ENCODE measurements at regions not wholly inside any gene's neighbourhood (a gene's known extent, or its start where the extent isn't known, plus 50 kb on each side); places are given as distances from the start of the nearest gene placed in this dataset.
A peak's percentile ranks its signal among the peaks of the same experiment; 100 is the strongest.

- DNase-seq (ENCODE audit: low spot score) (no peak), FAIRE-seq (no peak)
Observed at GRCh38 chr5:14090755-14091154, 52.4 kb upstream of the TRIO start.

DNA sequence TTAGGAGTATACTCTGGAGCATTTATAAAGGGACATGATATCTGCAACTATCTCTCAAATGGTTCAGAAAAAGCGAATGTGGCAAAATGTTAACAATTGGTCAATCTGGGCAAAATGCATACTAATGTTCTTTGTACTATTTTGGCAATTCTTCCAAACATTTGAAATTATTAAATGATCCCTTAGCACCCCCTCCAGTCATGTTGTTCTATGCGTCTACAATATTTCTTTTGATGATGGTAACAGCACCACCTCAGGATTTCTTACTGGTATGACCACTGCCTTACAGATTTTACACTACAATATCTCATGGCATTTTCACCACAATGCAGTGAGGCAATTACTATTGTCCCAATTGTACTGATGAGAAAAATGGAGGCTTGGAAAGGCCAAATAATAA, 52.9 kb upstream of the TRIO start:
- no peak for DNase-seq (ENCODE audit: low spot score)
- no peak for FAIRE-seq

DNA sequence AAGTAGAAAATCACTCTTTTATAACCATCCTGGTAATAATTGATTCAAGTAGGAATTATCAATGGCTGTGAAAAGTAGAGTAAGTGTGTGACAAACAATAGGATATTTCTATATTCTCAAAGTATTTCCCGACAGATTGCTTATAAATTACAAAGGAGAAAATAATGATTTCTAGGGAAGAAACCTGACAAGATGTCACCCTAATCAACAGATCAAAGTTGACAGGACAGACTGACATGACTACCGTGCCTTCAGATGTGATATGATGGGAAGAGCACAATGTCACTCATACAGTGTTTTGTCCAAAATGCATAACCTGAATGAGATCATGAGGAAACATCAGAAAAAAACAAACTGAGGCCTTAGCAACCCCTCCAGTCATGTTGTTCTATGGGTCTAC, 53.9 kb upstream of the TRIO start:
- FAIRE-seq (no peak), DNase-seq (ENCODE audit: low spot score) (no peak)

- FAIRE-seq (no peak), DNase-seq (ENCODE audit: low spot score) (no peak)
Observed at GRCh38 chr5:14086261-14086660, 56.9 kb upstream of the TRIO start.

- no peak for FAIRE-seq
- no peak for DNase-seq (ENCODE audit: low spot score)
Observed at GRCh38 chr5:14082973-14083372, 60.2 kb upstream of the TRIO start.

GRCh38 chr5:14082523-14082922, 60.6 kb upstream of the TRIO start:
- no peak for DNase-seq (ENCODE audit: low spot score)
- no peak for FAIRE-seq

DNA sequence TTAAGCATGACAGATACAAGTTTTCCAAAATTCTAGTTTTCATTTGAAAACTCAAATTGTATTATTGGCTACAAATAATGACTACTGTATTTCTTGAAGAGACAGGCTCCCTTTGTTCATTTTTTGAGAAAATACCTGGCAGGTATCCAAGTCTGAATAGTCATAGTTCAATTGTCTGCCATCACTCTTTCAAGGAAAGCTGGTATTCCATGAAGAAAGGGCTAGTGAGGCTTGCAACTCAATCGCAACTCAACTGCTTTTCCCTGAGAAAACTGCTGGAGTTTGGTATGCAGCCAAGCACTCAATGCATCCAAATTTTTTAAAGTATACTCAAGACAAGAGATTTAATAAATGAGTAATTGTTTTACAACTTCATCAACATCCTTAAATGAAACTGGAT, 61.4 kb upstream of the TRIO start:
- FAIRE-seq (no peak), DNase-seq (ENCODE audit: low spot score) (no peak)

DNA sequence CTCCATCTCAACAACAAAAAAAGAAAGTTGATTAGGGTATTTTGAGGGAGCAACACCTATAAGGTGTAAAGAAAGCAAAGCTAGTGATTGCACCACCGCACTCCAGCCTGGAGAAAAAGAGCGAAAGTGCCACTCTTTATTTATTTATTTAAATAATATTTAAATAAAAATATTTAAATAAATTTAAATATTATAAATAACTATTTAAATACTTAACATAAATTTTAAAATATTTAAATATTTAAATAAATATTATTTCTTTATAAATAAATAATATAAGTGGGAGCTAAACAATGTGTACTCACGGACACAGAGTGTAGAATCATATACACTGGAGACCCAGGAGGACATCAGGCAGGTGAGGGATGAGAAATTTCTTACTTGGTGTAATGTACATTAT, 64.4 kb upstream of the TRIO start:
- FAIRE-seq: peak; percentile 82
- DNase-seq (ENCODE audit: low spot score): no peak

- DNase-seq (ENCODE audit: low spot score): no peak
- no peak for FAIRE-seq
Observed at GRCh38 chr5:14077501-14077900, 65.6 kb upstream of the TRIO start.

DNA sequence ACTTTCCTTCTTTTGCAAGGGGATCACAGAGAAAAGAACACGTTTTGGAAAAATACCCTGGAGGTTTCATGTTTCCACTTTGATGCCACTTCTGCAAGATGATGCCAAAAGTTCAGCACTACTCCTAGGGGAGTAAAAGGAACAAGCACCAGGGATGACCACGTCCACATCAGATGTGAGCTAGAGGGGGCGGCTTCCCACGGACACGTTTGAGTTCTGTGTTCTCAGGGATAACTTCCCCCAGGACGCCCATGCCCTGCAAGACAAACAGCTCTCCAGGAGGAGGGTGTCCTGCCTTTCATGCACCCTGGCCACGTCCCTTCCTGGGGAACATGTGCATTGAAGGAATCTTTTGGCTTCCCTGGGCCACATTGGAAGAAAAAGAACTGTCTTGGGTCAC, 66.6 kb upstream of the TRIO start:
- FAIRE-seq: no peak

DNA sequence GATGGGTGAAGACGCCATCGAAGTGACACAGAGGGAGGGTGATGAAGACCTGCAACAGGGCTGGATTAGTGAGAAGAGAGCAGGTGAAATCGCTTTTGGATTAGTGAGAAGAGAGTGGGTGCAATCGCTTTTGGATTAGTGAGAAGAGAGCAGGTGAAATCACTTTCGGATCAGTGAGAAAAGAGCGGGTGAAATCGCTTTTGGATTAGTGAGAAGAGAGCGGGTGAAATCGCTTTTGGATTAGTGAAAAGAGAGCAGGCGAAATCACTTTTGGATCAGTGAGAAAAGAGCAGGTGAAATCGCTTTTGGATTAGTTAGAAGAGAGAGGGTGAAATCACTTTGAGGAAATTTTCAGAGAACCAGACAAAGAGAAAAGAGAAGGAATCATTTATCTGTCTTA, 67.2 kb upstream of the TRIO start:
- FAIRE-seq: no peak
- DNase-seq (ENCODE audit: low spot score): no peak

More for the DNA sequence above, 66.6 kb upstream of the TRIO start:
- no peak for DNase-seq (ENCODE audit: low spot score)

GRCh38 chr5:14071433-14071832, 71.7 kb upstream of the TRIO start:
- FAIRE-seq (peak; percentile 27), DNase-seq (ENCODE audit: low spot score) (peak; percentile 75)

- no peak for FAIRE-seq
- DNase-seq (ENCODE audit: low spot score): no peak
Observed at GRCh38 chr5:14069021-14069420, 74.1 kb upstream of the TRIO start.

DNA sequence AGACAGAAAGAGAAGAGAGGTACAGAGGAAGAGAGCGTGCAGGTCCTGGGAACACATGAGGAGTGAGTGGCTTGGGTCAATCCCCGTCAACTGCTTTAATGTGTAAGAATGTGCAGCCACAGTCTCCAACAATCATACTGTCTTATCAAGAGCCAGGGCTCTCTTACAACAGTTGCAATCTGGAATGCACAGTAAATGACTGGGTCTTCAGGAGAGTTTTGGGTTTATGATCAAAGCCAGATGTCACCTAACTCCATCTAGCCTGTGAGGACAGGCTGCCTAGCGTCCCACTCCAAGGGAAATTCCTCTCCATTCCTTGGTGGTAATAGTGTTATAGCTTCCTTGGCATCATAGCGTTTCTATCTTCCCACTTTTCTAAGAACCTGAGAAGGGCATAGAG, 75.0 kb upstream of the TRIO start:
- FAIRE-seq (no peak), DNase-seq (ENCODE audit: low spot score) (no peak)

- peak; percentile 89 for FAIRE-seq
- peak; percentile 68 for DNase-seq (ENCODE audit: low spot score)
Observed at GRCh38 chr5:14066326-14066725, 76.8 kb upstream of the TRIO start.

DNA sequence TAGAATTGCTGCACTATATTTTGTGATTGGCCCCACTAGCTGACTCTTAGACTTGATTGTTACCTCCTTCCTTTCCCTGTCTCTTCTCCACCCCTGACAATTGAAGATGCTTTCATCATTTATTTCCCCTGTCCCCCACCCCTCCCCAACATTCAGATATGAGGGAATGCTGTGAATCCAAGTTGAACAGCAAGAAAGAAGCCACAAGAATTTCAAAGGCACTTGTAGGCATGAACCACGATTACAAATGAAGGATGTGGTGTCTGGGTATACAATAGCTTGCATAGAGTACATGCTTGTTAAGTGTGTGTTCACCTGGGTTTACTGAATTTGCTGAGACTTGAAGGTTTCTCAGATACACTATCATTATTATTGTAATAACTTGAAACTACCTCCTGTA, 78.3 kb upstream of the TRIO start:
- DNase-seq (ENCODE audit: low spot score) (peak; percentile 89), FAIRE-seq (peak; percentile 78)

GRCh38 chr5:14063691-14064090, 79.5 kb upstream of the TRIO start:
- no peak for DNase-seq (ENCODE audit: low spot score)
- FAIRE-seq: no peak

- no peak for FAIRE-seq
- DNase-seq (ENCODE audit: low spot score): no peak
Observed at GRCh38 chr5:14063138-14063537, 80.0 kb upstream of the TRIO start.

DNA sequence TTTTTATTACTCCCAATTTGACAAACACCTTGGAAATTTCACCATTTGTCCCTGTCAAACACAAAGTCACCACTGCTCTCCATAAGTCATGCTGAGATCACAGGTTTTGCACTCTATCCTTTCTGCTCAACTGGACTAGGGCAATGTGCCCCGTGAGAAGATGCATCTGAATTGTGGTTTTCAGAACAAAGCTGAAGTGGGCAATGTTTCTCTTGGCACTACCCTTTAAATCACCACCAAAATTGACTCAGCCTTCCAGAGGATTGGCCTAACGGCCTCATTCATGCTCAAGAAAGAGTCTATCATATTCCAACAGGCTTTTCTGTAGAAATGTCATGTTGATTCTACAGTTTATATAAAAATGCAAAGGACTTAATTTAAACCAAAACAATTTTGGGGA, 81.0 kb upstream of the TRIO start:
- peak; percentile 86 for DNase-seq (ENCODE audit: low spot score)
- FAIRE-seq: peak; percentile 92

- DNase-seq (ENCODE audit: low spot score) (no peak), FAIRE-seq (no peak)
Observed at GRCh38 chr5:14061106-14061505, 82.0 kb upstream of the TRIO start.

GRCh38 chr5:14060218-14060617, 82.9 kb upstream of the TRIO start:
- DNase-seq (ENCODE audit: low spot score) (no peak), FAIRE-seq (no peak)

GRCh38 chr5:14059810-14060209, 83.3 kb upstream of the TRIO start:
- FAIRE-seq (no peak), DNase-seq (ENCODE audit: low spot score) (no peak)

DNA sequence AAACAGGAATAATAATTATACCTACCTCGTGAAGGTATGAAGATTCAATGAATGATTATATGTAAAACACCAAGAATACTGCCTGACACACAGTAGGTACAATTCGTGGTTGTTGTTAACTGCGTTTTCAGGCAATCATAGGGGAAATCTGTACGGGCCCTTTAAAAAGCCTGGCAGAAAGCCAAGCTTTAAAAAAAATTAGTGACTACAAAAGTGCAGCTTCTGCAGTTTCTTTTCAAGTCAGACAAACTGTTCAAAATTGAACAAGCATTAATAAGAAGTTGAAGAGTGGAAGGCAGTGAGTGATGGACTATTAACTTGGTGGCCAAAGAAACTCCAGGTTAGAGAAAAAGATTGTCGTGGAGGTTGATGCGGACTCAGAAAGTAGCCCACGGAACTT, 85.9 kb upstream of the TRIO start:
- FAIRE-seq: no peak
- DNase-seq (ENCODE audit: low spot score): no peak

DNA sequence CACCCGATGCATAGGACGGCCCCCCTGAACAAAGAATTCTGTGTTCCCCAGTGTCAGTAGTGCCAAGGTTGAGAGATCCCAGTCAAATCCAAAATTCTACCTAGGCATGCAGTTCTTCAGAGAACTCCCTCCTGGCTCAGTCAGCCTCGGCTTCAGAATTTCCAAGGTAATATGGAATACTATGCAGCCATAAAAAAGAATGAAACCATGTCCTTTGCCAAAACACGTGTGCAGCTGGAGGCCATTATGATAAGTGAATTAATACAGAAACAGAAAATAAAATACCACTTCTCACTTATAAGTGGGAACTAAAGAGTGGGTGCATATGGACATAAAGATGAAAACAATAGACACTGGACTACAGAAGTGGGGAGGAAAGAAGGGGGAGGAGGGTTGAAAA, 87.1 kb upstream of the TRIO start:
- FAIRE-seq: no peak

More for the DNA sequence above, 87.1 kb upstream of the TRIO start:
- no peak for DNase-seq (ENCODE audit: low spot score)
